GM21825 (cell line): ENCODE measurements at regions not wholly inside any gene's neighbourhood (a gene's known extent, or its start where the extent isn't known, plus 50 kb on each side); places are given as distances from the start of the nearest gene placed in this dataset.

ENCODE experiments used
- ATAC-seq: cut with Tn5 transposase; IDR thresholded peaks from one replicate; pipeline ENCODE4 v1.9.1; 2021; ENCODE audit warnings: mild to moderate bottlenecking, moderate library complexity; ENCODE audit not compliant: unreplicated experiment

DNA sequence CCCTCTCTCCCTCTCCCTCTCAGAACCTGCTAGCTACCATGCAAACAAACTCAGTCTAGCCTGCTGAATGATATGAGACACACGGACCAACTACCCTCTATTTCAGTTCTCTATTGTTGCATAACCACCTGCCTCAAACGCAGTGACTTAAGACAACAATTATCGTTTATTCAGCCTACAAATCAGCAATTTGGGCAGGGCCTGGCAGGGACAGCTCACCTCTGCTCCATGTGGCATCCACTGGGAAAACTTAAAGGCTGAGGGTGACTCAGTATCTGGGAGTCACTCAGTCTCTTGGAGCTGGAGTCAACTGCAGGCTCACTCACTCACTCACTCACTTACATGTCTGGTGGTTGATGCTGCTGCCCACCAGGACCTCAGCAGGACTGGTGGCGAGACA lies 121.3 kb downstream of the SEC16B start:
- ATAC-seq = no peak

DNA sequence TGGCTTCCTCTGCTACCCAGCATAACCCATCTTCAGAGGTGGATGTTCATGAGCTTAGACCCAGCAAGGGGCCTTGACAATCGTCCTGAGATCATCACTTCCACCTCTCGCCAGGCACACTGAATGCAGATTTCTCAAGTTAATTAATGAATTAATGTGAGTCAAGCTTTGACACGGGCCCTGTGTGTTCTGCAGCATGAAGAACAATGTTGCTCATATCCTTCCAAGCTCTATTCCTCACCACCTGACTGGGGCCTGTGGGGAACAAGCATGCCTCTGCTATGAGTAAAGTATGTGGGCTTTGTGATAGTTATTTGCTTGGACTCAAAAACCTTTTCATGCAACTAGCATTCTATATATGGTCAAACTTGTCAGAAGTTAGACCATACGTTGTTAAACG lies 122.0 kb downstream of the SEC16B start:
- ATAC-seq = no peak

DNA sequence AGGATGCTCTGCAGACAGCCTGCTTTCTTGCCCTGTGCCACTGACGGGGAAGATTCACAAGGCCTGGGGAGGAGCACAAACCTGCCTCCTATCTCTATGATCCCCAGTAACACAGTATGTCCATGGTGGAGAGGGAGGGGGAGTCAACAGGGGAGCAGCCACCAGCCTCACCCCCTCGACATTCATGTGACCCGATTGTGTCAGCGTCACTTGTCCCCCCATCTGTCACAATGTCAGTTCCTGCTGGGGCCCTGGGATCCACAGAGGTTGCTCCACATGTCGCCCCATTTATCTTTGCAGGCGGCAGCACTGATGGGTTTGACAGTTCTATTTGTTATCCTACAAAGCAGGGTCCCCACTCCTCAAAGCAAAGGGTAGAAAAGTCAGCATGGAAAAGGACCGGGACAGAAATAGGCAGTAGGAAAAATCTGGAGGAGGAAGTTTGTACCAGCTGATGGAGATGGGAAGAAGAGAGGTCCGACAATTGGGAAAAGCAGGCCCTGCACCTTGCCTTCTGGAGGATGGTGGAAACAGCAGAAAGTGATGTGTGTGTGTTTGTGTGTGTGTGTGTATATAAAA lies 130.9 kb downstream of the SEC16B start:
- no peak for ATAC-seq

- ATAC-seq = no peak
Observed at GRCh38 chr1:177833631-177834030, 136.2 kb downstream of the SEC16B start.

DNA sequence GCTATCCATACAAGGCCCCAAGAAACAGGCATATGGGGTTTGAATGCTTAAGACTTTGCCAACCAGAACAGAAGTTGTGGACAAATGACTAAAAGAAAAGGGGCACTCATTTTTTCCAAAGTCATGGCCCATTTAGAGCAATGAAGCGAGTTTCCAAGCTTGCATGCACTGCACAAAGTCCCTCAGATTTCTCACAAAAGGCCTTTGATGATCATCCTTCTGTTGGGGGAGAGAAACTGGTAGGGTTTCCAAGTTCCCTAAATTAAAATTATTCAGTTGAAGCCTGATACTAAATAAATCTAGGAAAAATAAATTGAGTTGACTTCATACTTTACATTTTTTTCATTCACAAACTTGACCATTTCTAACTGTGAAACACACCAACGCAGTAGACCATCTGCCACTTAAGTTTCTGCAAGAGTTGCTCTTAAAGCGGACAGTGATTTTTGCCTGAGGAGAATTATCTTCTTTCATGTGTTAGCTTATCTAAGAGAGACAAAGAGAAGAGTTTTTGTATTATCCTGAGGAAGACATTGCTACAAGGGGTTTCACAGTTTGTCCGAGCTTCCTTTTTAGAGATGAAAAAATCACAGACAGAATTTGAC lies 139.2 kb downstream of the SEC16B start:
- ATAC-seq = no peak

DNA sequence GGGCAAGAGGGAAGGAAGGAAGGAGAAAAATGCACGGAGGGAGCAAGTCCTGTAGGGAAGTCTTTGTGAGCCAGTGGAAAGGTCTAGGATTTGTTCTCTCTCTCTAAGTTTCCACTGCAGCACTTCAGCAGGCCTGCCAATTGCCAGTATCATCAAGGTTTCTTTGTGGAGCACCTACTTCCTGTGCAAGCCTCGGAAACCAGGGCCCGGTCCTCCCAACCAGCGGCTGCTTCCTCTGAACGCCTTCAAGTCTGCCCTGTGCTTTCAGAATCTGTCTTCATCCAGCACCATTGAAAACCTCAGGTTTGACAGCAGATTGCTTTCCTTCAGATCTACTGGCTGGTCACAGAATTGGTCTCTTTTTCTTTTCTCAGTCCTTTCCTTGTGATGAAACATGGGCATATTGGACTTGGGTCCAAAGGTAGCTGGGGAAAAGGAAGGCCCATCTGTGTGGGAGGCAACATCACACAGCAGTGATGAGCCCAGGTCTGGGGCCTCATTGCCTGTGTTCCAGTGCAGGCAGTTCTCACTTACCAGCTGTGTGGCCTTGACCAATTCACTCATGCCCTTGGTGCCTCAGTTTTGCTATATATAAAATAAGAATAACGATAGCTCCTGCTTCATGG lies 144.5 kb downstream of the SEC16B start:
- no peak for ATAC-seq

DNA sequence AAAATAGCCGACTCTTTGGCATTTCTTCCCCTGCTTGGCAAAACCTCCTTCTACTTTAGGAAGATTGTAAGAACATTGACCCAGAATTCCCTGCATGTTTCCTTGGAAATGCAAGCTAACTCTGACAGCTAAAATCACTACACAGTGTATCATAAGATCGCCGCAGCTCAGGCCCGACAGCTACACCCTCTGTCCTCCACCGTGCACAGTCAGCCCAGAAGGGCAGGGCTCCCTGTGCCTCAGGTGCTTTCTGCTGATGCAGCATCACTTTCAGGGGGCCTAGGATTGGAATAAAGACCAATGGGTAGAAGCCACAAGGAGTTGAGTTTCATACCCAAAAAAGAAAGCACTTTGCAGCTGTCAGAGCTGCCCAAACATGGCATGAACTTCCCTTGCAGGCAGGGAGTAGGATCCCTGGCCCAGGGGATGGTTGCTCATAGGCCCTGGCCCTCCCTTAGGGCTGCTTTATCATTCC lies 145.3 kb downstream of the SEC16B start:
- no peak for ATAC-seq

DNA sequence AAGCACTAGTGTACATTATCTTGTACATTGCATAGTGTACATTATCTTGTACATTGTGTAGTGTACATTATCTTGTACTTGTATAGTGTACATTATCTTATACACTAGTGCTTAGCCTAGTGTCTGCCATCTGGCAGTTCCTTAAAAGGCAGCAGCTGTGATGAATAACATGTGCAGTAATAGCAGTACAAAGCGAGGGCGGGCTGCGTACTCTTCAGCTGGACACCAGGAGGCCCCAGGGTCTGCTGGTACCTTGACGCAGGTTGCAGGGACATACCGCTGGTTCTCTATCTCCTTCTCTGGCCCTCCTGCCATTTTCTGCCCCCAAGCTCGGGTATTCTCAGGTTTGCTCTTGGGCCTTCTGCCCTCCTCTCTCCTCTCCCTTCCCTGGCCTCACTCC lies 149.6 kb downstream of the SEC16B start:
- ATAC-seq = no peak

- ATAC-seq = peak; percentile 93
Observed at GRCh38 chr1:177817937-177818875, 151.7 kb downstream of the SEC16B start.

GRCh38 chr1:177812650-177813049 lies 157.2 kb downstream of the SEC16B start:
- ATAC-seq = no peak

GRCh38 chr1:177812144-177812543 lies 157.7 kb downstream of the SEC16B start:
- no peak for ATAC-seq

DNA sequence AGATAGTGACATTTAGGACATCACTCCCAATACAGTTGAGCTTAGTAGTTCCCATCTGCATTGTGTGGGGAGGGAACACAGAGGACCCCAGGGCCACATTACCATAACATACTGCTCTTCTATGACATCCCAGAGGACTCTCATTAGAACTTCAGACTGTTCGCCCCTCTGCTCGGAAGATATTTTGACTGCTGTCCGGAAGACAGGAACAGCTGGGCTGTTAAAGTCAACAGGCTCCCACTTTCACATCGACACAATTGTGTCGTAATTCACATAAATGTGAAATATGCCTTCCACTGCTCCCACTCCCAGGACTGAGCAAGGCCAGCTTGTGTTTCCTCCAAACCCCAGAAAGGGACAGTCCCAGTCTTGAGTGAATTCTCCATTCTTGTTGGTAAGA lies 158.4 kb downstream of the SEC16B start:
- no peak for ATAC-seq

- ATAC-seq = no peak
Observed at GRCh38 chr1:177809819-177810218, 160.0 kb downstream of the SEC16B start.

DNA sequence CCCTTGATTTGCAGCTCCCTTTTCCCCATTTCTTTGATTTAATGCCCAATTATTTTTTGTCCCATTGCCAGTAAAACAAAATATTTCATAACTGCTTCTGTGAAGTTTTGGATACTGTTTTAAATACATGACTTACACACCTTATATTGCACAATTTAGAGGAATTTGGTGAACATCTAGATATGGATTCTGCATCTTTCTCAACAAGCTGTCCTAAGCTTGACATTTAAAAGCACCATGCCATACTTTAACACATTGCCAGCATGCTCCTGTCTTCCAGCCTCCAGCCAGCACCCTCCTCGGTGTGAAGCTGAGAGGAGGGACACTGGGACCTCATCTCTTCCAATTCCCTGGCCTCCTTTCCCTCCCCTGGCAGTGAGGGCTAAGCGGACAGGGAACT lies 167.6 kb downstream of the SEC16B start:
- no peak for ATAC-seq

- no peak for ATAC-seq
Observed at GRCh38 chr1:177801790-177802189, 168.1 kb downstream of the SEC16B start.

DNA sequence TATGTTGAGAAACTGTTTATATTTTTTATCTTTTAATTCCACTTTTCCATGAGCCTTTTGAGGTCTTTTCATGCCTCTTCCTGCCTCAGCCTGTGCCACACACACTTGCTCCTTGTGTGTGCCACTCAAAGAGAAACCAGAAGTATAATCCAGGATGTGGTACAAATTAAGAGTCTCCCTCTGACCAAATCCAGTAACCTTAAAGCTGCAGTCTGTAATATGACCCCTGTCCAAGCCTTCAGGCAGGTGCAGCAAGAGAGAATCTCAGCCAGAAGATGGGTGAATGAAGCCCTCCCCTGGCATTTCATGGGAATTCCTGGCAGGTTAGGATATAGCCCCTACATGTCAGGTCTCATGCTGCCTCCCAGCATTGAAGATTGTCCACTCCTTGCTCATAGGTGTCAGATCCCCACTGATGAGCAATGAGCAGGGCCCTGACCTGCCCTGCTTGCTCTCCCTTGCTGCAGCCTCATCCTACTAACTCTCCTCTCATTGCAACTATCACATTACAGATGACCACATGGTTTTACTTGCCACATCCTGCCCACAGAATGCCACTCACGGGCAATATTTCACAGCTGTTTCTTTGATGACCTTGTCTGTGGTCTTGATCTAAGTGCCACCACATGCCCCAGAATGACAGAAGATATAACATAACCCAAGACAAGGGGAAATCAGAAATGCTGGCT lies 169.3 kb downstream of the SEC16B start:
- no peak for ATAC-seq

- no peak for ATAC-seq
Observed at GRCh38 chr1:177799746-177800145, 170.1 kb downstream of the SEC16B start.

GRCh38 chr1:177798614-177799013 lies 171.2 kb downstream of the SEC16B start:
- no peak for ATAC-seq

DNA sequence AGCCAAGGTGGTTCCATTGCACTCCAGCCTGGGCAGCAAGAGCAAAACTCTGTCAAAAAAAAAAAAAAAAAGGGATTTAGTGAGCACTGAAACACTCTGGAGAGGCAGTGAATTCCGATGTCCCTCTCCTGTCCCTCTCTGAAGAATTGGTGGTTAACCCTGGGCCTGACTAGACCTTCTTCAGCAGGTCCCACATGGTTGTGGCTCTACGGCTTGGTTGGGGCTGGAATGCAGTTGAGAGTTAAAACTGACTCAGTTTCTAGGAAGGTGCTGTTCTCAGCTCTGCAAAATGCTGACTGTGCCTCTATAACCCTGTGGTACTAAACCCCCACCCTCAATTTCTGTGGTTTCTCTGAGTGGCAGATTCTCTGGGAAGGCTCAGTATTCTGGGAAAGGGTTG lies 173.3 kb downstream of the SEC16B start:
- ATAC-seq = no peak

- ATAC-seq = no peak
Observed at GRCh38 chr1:177794376-177794991, 175.4 kb downstream of the SEC16B start.
